ENCODE measurements at regions not wholly inside any gene's neighbourhood (a gene's known extent, or its start where the extent isn't known, plus 50 kb on each side); places are given as distances from the start of the nearest gene placed in this dataset.

DNA sequence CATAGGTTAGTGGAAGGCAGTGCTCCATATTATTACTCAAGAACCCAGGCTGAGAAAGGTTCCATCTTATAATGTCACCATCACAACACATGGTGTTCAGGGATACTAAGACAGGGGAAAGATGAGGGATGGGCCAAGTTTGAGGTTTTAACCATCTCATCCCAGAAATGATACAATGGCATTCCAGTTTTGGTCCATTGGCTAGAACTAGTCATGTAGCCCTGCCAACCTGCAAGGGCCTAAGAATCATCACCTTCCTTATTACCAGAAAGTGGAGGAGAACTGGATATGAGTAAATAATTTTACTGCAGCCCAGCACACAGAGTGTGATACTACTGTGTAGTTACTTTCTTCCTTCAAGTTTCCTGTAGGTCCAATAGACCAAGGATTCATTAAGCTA lies 144.5 kb upstream of the ABCA1 start:
- TF ChIP-seq, protein P1, sequence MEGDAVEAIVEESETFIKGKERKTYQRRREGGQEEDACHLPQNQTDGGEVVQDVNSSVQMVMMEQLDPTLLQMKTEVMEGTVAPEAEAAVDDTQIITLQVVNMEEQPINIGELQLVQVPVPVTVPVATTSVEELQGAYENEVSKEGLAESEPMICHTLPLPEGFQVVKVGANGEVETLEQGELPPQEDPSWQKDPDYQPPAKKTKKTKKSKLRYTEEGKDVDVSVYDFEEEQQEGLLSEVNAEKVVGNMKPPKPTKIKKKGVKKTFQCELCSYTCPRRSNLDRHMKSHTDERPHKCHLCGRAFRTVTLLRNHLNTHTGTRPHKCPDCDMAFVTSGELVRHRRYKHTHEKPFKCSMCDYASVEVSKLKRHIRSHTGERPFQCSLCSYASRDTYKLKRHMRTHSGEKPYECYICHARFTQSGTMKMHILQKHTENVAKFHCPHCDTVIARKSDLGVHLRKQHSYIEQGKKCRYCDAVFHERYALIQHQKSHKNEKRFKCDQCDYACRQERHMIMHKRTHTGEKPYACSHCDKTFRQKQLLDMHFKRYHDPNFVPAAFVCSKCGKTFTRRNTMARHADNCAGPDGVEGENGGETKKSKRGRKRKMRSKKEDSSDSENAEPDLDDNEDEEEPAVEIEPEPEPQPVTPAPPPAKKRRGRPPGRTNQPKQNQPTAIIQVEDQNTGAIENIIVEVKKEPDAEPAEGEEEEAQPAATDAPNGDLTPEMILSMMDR (IDR thresholded peaks at IDR 0.05): no peak
- TF ChIP-seq POLR2A (IDR thresholded peaks at IDR 0.05) (no peak), EP300 (IDR thresholded peaks at IDR 0.05) (no peak), POLR2AphosphoS5 (IDR thresholded peaks at IDR 0.05) (no peak)

Data from upper lobe of left lung (tissue), 4 donors.